ENCODE measurements at regions not wholly inside any gene's neighbourhood (a gene's known extent, or its start where the extent isn't known, plus 50 kb on each side); places are given as distances from the start of the nearest gene placed in this dataset.

DNA sequence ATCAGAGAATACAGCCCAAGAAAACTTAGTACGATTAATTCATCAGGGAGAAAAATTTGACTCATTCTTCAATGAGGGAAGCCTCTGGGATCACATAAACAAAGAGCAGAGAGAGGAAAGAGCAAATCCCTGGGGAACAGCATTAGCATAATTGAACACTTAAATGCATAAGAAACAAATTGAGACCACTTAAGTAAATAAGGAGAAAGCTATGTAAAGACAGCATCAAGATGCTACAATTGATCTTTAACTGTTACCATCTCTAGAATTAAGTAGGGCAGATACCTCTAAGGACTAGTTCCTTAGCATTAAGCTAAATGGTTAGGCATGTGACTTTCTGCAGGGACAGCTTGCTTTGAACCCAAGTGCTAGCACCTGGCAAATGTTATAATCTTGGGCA is 265.1 kb upstream of the NEGR1 start:
- DNase-seq (ENCODE audit: low read depth, low spot score) = no peak

GRCh38 chr1:72540674-72541073 is 258.3 kb upstream of the NEGR1 start:
- no peak for DNase-seq (ENCODE audit: low read depth, low spot score)

- no peak for DNase-seq (ENCODE audit: low read depth, low spot score)
Observed at GRCh38 chr1:72535470-72535869, 253.1 kb upstream of the NEGR1 start.

DNA sequence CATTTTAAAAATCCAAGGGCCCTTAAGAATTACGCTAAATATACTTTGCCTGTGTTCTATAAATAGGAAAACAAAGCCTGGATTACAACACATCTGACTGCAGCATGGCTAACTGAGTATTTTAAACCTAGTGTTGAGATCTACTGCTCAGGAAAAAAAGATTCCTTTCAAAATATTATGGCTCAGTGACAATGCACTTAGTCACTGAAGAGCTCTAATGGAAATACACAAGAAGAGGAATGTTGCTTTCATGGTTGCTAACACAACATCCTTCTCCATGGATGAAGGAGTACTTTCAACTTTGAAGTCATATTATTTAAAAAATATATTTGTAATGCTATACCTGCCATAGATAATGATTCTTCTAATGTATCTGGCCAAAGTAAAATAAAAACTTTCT is 248.3 kb upstream of the NEGR1 start:
- no peak for DNase-seq (ENCODE audit: low read depth, low spot score)

GRCh38 chr1:72526926-72527325 is 244.6 kb upstream of the NEGR1 start:
- no peak for DNase-seq (ENCODE audit: low read depth, low spot score)

- no peak for DNase-seq (ENCODE audit: low read depth, low spot score)
Observed at GRCh38 chr1:72524021-72524420, 241.7 kb upstream of the NEGR1 start.

DNA sequence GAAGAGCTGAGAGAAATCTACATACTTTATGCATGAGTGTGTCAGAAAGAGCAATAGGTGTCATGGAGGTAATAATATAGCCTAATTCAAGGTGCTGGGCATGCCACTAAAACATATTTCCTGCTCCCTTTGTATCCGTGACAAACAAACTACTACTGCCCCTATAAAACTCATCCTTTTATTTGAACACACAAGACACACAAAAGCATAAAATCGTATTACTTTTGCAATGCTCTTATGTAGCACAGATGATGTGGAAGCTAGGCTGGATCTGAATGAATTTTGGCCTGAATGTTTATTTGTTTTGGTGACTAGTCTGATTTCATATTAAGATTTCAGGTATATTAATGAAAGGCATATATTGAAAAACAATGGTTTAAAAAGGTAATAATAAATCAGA is 239.3 kb upstream of the NEGR1 start:
- no peak for DNase-seq (ENCODE audit: low read depth, low spot score)

DNA sequence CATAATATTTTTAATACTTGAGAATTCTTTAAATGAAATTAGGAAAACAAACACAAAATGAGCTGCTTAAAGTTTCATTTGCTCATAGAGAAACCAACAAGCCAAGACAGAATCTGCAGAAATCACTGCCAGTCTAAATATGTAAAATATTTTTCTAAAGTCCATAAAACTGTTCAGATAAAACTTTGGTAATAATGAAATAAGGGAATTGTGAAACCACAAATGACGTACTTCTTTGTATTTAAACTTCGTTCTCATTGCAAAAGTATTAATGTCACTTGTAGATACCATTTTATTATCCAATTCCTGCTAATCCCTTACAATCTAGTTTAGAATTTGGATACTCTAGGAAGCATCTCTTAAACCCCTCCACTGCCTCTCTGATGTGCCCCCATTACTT is 234.5 kb upstream of the NEGR1 start:
- no peak for DNase-seq (ENCODE audit: low read depth, low spot score)

DNA sequence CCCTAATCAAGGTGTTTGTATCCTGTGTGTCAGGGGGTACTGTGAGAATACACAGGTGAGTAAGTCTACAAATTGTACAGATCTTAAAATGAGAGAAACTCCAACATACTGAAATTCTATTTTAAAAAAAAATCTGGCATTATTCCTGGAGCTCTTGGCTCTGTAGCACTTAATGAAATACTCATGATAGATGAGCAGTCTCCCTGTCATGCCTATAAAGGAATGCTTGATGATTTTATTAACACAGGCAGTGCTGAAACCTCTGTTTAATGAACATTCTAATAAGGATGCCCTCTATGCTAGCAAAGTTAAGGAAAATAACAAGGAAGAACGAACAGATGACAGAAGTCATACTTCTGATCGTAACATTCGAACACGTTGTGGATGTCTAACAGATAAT is 233.9 kb upstream of the NEGR1 start:
- no peak for DNase-seq (ENCODE audit: low read depth, low spot score)

- DNase-seq (ENCODE audit: low read depth, low spot score) = no peak
Observed at GRCh38 chr1:72498371-72498770, 216.0 kb upstream of the NEGR1 start.

DNA sequence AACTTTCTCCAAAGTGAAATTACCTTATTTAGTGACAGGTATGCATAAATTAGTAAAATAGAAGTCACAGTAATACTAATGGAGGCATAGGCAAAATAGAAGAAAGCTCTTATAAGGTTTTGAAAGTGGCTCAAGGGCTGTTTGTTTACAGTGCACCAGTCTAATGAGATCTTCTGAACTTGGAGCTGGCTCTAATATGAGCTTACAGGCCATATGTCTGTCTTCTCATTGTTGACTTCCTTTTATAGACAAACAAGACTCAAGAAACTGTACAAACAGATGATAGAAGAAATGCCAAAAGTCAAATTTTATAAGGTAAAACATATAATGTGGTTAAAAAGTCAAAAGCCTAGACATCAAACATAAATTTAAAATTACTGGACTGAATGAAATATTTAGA is 207.5 kb upstream of the NEGR1 start:
- no peak for DNase-seq (ENCODE audit: low read depth, low spot score)

GRCh38 chr1:72485801-72486200 is 203.5 kb upstream of the NEGR1 start:
- no peak for DNase-seq (ENCODE audit: low read depth, low spot score)

DNA sequence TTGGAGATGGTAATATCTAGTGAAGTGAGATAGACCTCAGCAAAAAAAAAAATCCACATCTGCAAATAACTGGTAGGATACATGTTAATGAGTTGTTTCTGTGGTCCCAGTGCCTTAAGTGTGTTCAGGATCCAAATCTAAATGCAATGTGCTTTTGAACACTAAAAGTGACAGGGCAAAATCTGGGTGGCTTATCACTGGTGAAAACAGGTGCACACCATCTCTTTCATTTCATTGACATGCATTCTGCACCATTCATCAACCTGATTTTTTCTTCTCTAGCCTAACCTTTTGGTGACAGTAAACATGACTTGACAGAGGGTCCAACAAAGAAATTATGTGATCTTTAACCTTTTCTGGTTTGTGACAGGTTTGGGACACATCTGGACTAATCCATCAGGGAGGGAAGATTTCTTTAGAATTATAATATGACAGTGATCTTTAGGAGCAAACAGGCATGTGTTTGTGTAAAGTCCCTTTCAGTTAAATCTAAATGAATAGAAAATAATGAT is 201.6 kb upstream of the NEGR1 start:
- no peak for DNase-seq (ENCODE audit: low read depth, low spot score)

- DNase-seq (ENCODE audit: low read depth, low spot score) = no peak
Observed at GRCh38 chr1:72482736-72483413, 200.5 kb upstream of the NEGR1 start.

- DNase-seq (ENCODE audit: low read depth, low spot score) = no peak
Observed at GRCh38 chr1:72481420-72481970, 199.2 kb upstream of the NEGR1 start.

DNA sequence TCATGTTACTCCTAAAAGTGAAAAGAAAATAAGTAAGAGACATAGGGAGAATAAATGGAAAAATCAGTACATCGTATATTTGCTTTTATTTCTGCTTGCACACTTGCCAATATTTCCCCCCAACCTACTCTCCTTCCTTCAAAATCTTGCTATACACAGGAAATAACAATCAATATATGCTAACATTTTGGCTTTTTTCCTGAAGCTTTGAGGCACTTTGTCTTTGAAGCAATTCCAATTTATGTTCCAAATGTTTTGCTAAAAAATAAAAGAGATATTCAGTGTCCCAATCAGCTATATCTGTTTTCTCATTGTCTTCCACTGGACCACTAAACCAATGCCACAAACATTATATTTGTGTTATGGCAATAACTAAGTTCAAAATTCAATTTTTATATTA is 184.0 kb upstream of the NEGR1 start:
- no peak for DNase-seq (ENCODE audit: low read depth, low spot score)

- DNase-seq (ENCODE audit: low read depth, low spot score) = no peak
Observed at GRCh38 chr1:72462186-72462905, 180.0 kb upstream of the NEGR1 start.

DNA sequence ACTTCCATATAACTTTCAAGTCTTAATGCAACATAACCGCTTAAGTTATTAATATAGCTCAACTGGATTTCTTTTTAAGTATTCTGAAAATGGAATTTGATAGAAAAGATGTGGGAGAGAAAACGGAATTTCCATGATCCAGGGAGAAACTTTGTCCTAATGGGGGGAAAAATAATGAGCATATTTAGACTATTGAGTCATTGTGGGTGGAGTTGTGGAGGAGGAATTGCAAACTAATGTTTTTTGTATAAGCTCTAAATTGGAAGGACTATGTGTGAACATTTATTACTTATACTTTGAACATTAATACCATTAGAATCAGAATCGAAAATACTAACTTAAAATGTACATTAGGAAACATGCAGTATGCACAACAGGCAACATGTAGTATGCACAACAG is 159.9 kb upstream of the NEGR1 start:
- no peak for DNase-seq (ENCODE audit: low read depth, low spot score)

- no peak for DNase-seq (ENCODE audit: low read depth, low spot score)
Observed at GRCh38 chr1:72439036-72439435, 156.7 kb upstream of the NEGR1 start.

DNA sequence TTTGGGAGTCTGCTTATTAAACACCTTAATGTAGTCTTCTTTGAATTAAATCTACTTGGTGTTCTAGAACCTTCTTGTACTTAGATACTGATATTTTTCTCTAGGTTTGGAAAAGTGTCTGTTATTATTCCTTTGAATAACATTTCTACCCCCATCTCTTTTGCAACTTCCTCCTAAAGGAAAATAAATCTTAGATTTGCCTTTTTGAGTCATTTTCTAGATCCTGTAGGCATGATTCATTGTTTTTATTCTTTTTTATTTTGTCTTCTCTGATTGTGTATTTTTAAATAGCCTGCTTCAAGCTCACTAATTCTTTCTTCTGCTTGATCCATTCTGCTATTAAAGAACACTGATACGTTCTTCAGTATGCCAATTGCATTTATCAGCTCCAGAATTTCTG is 155.9 kb upstream of the NEGR1 start:
- no peak for DNase-seq (ENCODE audit: low read depth, low spot score)

DNA sequence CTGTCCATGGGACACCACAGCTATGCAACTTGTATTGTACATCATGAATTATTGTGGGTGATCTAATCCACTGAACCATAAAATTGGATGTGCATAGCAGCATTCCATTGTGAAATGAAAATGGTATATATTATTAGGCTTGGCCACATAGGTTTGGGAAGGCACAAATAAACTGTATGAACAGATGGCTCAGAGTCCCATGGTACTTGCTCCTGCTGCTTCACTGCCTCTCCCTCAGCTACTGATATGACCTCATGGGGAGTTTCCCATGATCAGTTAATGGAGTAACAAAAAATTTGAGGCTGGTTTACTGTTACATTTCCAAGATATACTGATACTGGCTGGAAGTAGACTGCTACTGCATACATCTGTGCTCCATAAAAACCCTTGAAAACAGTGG is 152.7 kb upstream of the NEGR1 start:
- no peak for DNase-seq (ENCODE audit: low read depth, low spot score)

- DNase-seq (ENCODE audit: low read depth, low spot score) = no peak
Observed at GRCh38 chr1:72434070-72434469, 151.7 kb upstream of the NEGR1 start.

GRCh38 chr1:72433591-72433990 is 151.3 kb upstream of the NEGR1 start:
- DNase-seq (ENCODE audit: low read depth, low spot score) = no peak

Data from pulmonary artery endothelial cell (primary cell).